ENCODE measurements at regions not wholly inside any gene's neighbourhood (a gene's known extent, or its start where the extent isn't known, plus 50 kb on each side); places are given as distances from the start of the nearest gene placed in this dataset.

DNA sequence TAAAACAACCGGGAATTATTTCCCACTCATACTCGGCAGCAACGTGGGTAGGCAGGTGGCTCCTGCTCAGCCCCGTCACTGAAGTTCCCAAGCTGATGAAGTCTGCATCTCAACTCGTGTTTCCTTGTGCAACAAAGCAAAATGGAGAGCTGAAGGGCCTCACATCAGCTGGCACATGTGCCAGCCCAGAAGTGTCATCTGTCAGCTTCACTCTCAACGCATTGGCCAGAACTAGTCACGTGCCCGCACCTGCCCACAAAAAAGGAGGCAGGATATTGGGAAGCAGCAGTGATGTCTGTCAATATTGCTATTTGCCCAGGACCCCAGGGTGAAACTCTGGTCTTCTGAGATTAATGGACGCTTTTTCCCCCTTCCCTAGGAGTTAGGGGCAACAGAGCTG lies 344.0 kb downstream of the BCL11B start:
- TF ChIP-seq, protein P1, sequence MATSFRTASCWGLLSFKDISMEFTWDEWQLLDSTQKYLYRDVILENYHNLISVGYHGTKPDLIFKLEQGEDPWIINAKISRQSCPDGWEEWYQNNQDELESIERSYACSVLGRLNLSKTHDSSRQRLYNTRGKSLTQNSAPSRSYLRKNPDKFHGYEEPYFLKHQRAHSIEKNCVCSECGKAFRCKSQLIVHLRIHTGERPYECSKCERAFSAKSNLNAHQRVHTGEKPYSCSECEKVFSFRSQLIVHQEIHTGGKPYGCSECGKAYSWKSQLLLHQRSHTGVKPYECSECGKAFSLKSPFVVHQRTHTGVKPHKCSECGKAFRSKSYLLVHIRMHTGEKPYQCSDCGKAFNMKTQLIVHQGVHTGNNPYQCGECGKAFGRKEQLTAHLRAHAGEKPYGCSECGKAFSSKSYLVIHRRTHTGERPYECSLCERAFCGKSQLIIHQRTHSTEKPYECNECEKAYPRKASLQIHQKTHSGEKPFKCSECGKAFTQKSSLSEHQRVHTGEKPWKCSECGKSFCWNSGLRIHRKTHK (tag by site-specific recombination; IDR thresholded peaks at IDR 0.05), result no peak
- TF ChIP-seq, protein P2, sequence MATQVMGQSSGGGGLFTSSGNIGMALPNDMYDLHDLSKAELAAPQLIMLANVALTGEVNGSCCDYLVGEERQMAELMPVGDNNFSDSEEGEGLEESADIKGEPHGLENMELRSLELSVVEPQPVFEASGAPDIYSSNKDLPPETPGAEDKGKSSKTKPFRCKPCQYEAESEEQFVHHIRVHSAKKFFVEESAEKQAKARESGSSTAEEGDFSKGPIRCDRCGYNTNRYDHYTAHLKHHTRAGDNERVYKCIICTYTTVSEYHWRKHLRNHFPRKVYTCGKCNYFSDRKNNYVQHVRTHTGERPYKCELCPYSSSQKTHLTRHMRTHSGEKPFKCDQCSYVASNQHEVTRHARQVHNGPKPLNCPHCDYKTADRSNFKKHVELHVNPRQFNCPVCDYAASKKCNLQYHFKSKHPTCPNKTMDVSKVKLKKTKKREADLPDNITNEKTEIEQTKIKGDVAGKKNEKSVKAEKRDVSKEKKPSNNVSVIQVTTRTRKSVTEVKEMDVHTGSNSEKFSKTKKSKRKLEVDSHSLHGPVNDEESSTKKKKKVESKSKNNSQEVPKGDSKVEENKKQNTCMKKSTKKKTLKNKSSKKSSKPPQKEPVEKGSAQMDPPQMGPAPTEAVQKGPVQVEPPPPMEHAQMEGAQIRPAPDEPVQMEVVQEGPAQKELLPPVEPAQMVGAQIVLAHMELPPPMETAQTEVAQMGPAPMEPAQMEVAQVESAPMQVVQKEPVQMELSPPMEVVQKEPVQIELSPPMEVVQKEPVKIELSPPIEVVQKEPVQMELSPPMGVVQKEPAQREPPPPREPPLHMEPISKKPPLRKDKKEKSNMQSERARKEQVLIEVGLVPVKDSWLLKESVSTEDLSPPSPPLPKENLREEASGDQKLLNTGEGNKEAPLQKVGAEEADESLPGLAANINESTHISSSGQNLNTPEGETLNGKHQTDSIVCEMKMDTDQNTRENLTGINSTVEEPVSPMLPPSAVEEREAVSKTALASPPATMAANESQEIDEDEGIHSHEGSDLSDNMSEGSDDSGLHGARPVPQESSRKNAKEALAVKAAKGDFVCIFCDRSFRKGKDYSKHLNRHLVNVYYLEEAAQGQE (tag by site-specific recombination; IDR thresholded peaks at IDR 0.05), result no peak
- TF ChIP-seq ZNF350 (tag by site-specific recombination; IDR thresholded peaks at IDR 0.05), result no peak
- TF ChIP-seq ZNF558 (tag by site-specific recombination; IDR thresholded peaks at IDR 0.05), result no peak
- TF ChIP-seq ZNF140 (tag by site-specific recombination; IDR thresholded peaks at IDR 0.05), result no peak
- TF ChIP-seq, protein P3, sequence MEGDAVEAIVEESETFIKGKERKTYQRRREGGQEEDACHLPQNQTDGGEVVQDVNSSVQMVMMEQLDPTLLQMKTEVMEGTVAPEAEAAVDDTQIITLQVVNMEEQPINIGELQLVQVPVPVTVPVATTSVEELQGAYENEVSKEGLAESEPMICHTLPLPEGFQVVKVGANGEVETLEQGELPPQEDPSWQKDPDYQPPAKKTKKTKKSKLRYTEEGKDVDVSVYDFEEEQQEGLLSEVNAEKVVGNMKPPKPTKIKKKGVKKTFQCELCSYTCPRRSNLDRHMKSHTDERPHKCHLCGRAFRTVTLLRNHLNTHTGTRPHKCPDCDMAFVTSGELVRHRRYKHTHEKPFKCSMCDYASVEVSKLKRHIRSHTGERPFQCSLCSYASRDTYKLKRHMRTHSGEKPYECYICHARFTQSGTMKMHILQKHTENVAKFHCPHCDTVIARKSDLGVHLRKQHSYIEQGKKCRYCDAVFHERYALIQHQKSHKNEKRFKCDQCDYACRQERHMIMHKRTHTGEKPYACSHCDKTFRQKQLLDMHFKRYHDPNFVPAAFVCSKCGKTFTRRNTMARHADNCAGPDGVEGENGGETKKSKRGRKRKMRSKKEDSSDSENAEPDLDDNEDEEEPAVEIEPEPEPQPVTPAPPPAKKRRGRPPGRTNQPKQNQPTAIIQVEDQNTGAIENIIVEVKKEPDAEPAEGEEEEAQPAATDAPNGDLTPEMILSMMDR (tag by site-specific recombination; IDR thresholded peaks at IDR 0.05), result no peak
- no peak for TF ChIP-seq ZNF549 (tag by site-specific recombination; IDR thresholded peaks at IDR 0.05)
- no peak for TF ChIP-seq TRIM28 (IDR thresholded peaks at IDR 0.05; ENCODE audit: borderline replicate concordance, low read length)
- no peak for TF ChIP-seq ZNF473 (tag by site-specific recombination; IDR thresholded peaks at IDR 0.05)
- TF ChIP-seq, protein P4, sequence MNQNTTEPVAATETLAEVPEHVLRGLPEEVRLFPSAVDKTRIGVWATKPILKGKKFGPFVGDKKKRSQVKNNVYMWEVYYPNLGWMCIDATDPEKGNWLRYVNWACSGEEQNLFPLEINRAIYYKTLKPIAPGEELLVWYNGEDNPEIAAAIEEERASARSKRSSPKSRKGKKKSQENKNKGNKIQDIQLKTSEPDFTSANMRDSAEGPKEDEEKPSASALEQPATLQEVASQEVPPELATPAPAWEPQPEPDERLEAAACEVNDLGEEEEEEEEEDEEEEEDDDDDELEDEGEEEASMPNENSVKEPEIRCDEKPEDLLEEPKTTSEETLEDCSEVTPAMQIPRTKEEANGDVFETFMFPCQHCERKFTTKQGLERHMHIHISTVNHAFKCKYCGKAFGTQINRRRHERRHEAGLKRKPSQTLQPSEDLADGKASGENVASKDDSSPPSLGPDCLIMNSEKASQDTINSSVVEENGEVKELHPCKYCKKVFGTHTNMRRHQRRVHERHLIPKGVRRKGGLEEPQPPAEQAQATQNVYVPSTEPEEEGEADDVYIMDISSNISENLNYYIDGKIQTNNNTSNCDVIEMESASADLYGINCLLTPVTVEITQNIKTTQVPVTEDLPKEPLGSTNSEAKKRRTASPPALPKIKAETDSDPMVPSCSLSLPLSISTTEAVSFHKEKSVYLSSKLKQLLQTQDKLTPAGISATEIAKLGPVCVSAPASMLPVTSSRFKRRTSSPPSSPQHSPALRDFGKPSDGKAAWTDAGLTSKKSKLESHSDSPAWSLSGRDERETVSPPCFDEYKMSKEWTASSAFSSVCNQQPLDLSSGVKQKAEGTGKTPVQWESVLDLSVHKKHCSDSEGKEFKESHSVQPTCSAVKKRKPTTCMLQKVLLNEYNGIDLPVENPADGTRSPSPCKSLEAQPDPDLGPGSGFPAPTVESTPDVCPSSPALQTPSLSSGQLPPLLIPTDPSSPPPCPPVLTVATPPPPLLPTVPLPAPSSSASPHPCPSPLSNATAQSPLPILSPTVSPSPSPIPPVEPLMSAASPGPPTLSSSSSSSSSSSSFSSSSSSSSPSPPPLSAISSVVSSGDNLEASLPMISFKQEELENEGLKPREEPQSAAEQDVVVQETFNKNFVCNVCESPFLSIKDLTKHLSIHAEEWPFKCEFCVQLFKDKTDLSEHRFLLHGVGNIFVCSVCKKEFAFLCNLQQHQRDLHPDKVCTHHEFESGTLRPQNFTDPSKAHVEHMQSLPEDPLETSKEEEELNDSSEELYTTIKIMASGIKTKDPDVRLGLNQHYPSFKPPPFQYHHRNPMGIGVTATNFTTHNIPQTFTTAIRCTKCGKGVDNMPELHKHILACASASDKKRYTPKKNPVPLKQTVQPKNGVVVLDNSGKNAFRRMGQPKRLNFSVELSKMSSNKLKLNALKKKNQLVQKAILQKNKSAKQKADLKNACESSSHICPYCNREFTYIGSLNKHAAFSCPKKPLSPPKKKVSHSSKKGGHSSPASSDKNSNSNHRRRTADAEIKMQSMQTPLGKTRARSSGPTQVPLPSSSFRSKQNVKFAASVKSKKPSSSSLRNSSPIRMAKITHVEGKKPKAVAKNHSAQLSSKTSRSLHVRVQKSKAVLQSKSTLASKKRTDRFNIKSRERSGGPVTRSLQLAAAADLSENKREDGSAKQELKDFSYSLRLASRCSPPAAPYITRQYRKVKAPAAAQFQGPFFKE (tag by site-specific recombination; IDR thresholded peaks at IDR 0.05; ENCODE audit: borderline replicate concordance), result no peak
- no peak for TF ChIP-seq ZNF292 (tag by site-specific recombination; IDR thresholded peaks at IDR 0.05; ENCODE audit: borderline replicate concordance, low read depth)
